AG08396 (cell line): ENCODE measurements at regions not wholly inside any gene's neighbourhood (a gene's known extent, or its start where the extent isn't known, plus 50 kb on each side); places are given as distances from the start of the nearest gene placed in this dataset.
"Not testable (repeated sequence)": the region's sequence is repeated elsewhere in the genome, so short reads cannot be mapped to it uniquely, and the experiment has no call there.

Source experiments
- DNase-seq: peaks from one replicate; pipeline ENCODE4 v3.0.0; 2012; ENCODE audit warnings: low spot score, mixed read lengths

DNA sequence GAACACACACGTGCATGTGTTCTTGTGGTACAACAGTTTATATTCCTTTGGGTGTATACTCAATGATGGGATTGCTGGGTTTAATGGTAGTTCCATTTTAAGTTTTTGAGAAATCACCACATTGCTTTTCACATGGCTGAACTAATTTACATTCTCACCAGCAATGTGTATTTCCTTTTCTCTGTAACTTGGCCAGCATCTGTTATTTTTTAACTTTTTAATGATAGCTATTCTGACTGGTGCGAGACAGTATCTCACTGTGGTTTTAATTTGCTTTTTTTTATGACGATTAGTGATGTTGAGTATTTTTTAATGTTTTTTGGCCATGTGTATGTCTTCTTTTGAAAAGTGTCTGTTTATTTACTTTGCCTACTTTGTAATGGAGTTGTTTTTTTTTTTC lies 256.6 kb downstream of the ZWINT start:
- no peak for DNase-seq

DNA sequence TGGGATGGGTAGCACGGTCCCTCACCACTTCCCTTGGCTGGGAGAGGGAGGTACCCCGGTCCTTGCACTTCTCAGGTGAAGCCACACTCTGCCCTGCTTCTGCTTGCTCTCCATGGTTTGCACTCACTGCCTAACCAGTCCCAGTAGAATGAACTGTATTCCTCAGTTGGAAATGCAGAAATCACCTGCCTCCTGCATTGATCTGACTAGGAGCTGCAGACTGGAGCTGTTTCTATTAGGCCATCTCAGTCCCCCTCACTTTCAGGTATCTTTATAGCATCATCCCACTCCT lies 264.9 kb downstream of the ZWINT start:
- no peak for DNase-seq

DNA sequence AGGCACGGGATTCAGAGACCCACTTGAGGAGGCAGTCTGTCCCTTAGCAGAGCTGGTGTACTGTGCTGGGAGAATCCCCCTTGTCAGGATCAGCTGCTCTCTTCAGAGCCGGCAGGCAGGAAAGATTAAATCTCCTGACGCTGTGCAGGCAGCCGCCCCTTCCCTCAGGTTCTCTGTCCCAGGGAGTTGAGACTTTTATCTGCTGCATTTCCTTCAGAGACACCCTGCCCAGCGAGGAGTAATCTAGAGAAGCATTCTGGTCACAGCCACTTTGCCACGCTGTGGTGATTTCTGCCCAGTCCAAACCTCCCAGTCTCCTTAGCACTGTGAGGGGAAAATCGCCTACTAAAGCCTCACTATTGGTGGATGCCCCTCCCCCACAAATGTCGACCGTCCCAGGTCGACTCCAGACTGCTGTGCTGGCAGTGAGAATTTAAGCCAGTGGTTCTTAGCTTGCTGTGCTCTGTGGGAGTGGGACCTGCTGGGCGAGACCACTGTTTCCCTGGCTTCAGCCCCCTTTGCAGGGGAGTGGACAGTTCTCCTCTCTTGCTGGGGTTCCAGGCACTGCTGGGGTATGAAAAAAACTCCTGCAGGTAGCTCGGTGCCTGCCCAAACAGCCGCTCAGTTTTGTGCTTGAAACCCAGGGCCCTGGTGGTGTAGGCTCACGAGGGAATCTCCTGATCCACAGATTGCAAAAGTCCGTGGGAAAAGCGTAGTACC lies 265.4 kb downstream of the ZWINT start:
- no peak for DNase-seq

DNA sequence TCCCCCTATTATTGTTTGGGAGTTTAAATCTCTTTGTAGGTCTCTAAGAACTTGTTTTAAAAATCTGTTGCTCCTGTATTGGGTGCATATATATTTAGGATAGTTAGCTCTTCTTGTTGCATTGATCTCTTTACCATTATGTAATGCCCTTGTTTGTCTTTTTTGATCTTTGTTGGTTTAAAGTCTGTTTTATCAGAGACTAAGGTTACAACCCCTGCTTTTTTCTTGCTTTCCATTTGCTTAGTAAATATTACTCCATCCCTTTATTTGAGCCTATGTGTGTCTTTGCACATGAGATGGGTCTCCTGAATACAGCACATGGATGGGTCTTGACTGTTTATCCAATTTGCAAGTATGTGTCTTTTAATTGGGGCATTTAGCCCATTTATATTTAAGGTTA lies 267.4 kb downstream of the ZWINT start:
- not testable (repeated sequence) for DNase-seq

DNA sequence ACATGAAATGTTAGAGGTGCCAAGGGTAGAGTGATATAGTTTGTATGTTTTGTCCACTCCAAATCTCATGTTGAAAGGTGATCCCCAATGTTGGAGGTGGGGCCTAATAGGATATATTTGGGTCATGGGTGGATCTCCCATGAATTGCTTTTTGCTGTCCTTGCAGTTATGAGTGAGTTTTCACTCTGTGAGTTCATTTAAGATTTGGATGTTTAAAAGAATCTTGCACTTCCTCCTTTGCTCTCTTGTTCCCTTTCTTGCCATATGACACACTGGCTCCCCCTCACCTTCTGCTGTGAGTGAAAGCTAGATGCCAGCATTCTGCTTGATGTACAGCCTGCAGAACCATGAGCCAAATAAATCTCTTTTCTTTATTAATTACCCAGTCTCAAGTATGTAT lies 269.2 kb downstream of the ZWINT start:
- DNase-seq, result no peak

DNA sequence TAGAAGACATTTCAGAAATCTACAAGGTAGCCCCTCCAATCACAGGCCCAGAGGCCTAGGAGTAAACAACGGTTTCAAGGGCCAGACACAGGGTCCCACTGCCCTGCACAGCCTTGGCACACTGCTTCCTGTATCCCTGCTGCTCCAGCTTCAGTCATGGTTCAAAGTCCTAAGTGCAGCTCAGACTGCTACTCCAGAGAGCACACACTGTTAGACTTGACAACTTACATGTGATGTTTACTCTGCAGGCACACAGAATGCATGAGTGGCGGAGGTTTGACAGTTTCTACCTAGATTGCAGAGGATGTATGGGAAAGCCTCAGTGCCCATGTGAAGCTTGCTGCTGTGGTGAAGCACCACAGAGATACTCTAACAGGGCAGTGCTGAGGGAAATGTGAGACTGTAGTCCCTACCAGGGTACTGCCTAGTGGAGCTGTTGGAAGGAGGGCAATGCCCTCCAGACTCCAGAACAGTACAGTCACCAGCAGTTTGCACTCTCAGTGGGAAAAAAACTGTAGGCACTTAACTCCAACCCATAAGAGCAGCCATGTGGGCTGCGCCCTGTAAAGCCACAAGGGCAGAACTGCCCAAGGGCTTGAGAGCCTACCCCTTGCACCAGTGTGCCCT lies 270.0 kb downstream of the ZWINT start:
- no peak for DNase-seq

DNA sequence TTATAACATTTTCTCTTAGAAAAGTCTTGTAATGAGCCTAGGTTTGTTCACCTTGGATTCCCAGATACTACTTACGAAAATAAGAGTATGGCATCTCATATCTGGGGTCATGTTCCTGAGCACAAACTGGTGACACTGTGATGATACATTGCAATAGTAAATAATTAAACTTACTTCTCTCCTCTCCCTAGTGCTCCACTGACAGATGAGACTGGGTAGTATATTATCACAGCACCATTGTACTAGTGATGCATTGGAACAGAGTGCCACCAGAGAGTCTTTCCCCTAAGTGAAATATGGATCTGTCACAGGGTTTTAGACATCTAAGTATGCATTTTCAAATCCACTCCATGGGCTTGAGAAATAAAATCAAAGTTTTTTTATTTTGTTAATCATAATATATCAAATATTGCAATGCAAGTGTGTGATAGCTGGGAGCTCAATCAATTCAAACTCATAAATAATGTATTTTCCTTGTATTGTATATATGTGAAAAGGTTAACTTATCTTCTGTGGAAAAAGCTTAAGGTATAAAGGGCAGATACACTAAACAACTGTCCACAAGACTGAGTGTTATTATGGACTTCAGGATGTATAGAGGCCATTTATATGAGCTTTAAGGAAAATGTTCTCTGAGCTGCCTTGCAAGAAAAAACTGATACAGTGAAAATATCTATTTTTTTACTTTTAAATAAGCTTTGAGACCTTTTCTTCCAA lies 275.5 kb downstream of the ZWINT start:
- no peak for DNase-seq

DNA sequence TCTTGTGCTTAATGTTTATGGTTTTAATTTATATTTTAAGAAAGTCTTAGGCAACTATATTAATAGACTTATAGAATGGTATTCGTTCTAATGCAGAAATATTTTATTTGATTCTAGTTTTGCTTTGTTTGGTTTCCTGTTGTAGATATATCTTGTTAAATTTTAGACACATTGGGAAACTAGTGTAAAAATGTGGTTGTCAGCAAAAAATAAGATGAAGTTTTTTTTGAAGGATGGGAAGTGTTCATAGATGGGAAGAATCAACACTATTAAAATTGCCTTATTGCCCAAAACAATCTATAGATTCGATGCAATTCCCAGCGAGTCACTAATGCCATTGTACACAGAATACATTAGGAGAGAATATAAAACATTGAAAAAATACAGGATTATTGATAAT lies 278.9 kb downstream of the ZWINT start:
- DNase-seq, result no peak

DNA sequence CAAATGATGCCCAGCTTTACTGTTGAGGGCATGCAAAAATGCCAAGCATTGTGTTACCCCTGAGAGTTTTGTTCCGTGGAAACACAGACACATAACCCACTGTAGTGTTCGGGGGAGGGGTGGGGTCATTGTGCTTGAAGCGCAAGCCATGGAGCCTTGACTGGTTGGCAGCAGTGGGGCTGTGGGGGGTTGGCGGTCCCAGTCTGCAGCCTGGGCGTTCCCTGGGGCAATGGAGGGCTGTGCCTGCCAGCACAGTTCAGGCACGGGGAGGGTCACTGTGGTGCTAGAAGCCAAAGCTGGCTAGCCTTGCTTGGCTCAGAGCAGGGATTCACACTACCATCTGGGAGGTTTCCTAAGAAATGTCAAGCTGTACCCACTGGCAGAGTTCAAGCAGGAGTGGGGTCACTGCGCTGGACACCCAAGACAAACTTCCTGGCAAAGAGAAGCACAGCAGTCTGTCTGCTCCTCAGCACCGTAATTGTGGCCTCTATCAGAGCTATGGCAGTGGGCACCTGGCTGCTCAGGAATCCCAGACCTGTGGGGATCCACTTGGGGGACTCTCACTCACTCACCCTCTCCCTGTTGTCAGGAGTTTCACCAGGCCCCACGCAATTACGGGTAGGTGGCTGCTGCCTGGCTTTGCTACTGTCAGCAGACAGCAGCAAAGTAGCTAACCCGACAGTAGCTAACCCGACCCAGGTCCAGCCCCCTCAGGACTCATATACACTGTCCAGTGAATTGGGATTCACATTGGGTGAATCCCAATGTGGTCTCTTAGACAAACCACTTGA lies 292.4 kb downstream of the ZWINT start:
- no peak for DNase-seq

DNA sequence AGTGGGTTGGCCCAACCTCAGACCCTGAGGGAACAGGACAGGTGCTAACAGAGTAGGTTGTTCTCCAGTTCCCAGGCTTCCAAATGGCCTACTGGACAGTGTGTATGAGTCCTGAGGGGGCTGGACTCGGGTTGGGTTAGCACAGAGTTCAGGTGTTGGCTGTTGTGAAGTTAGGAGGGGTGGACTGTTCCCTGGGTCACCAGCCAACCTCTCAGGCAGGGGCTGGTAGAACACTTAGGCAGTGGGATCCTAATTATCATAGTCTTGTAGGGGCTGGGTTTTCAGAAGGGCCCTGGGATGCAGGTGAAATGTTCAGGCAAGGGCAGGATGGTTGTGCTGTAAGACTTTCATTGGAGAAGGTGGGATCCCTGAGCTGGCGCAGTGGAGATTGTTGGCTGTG lies 293.0 kb downstream of the ZWINT start:
- DNase-seq, result no peak

DNA sequence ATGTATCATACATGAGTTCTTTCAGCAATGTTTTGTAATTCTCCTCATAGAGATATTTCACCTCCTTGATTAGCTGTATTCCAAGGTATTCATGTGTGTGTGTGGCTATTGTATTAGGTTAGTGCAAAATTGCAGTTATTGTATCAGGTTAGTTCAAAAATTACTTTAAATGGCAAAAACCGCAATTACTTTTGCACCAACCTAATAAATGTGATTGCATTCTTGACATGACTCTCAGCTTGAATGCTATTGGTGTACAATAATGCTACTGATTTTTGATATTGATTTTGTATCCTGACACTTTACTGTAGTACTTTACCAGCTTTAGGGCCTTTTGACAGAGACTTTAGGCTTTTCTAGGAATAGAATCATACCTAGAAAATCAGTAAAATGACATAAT lies 297.4 kb downstream of the ZWINT start:
- DNase-seq, result no peak

DNA sequence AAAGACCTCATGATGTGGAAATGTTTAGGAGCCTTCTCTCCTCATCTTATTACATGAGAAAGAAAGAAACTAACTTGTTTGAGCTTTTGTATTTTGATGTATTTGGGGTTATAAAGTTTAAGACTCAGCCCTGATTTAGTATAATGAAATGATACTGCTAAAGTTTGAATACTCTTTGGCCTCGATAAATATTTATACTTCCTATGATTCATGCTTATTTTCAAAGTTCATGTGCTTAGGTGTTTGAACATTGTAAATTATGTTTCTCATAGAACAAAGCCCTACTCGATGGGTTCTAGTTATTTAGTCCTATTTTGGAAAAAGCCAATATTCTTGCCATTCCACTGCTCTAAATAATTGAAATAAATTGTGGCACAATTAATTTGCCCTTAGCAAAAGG lies 303.2 kb downstream of the ZWINT start:
- no peak for DNase-seq

DNA sequence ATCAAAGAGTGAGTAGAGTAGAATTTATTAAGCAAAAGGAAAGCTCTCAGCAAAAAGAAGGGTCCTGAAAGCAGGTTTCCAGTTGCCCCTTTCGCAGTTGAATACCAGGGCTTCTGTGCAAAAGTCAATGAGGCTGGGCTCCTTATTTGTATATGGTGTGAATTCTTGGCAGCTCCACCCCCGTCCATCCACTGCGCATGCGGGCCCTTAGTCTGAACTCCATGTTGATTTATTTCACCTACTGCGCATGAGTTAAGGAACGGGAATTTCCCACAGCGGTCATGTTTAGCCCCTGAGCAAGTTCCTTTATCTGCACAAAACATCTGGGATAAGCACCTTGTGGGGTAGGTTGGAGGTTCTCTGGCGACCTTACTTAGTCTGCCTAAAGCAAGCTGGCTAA lies 325.6 kb downstream of the ZWINT start:
- DNase-seq, result no peak

DNA sequence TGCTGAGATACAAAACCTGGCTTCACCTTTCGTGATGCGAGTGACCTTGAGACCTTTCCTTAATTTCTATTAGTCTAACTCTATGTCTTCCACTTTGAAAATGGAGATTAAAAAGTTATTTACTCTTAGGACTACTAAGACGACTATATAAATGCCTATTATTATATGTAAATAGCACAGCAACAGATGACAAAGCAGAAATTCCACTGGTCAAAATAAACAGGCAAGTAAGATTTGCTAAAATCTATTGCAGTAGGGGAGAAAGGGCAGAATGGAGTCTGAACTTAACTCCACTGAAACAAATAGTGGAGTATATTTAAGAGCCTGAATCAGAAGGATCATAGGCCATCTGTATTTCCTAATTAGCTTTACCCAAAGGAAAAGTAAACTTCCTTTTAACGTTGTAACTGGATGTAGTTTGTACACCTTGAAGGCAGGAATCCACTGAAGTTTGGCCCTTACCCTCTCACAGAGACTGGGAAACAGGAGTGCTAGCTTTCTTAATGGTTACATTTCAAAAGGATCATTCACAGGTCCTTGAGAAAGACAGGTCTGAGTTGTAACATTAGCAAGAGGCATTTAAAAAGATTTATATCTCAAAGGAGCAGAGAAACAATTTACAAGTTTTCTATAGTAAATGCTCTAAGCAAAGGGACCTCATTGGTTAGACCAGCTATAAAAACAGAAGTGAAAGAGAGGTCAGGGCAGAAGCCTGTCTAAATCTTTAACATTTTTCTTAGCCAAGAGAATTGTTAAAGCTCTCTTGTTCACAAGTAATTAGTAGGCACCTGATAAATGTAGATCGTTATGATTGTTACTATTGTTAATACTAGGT lies 332.5 kb downstream of the ZWINT start:
- no peak for DNase-seq

DNA sequence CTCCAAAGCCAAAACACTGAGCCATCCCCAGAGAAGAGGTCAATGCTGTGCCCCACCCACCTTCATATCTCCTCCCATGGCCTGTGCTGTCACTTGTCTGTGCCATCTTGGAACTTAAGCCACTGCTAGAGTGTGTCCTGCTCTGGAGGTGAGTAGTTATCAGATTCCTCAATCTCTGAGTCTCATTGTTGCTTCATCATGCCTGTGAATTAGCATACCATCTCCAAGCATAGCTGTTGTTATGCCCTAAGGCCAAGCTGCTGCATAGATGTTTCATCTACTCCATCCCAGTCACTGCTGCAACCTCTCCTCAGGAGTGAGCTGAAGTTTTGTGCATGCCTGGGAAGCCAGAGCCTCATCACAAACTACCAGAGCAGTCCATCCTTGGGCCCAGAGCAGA lies 349.0 kb downstream of the ZWINT start:
- DNase-seq, result no peak

DNA sequence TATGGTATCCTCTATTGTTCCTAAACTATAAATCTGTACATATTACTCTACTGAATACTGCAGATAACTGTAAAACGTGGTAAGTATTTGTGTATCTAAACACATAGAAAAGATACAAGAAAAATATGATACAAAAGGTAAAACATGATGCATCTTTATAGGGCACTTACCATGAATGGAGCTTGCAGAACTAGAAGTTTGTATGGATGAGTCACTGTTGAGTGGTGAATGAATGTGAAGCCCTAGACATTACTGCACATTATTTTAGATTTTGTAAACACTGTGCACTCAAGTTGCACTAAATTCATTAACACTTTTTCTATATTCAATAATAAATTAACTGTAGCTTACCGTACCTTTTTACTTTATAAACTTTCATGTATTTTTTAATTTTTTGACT lies 357.5 kb downstream of the ZWINT start:
- DNase-seq, result no peak

DNA sequence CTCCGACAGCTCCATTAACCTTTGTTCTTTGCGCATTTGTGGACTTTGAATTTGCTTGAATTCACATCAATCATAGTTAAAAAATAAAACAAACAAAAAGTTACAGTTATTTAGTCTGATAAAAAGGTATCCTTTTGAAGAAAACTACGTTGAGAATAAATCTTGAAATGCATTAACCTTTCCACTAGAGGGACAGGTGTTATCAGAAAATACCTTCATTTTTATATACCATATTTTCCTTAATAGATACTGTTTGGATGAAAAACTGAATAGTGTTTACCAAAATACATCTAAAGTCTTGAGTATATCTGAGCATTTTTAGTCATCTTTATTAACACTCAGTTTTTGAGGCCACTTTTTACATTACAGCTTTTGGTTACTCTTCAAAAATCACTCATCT lies 371.9 kb downstream of the ZWINT start:
- DNase-seq, result no peak

DNA sequence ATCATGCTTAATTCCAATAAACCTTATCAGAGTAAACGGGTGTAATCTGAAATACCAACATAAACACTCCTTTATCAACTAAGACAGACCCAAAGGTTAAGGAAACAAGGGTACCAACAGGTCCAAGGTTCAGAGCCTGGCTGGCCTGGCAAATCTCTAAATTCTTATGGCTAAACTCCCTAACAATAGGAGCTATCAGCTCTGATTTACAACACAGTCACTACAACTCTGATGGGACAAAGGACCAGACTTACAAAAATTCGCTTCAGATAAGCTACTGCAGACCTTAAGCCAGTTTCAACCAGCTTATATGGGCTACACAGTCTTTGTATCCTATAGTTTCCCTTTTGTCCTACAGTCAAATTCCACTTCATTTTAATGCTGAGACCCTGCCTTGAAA lies 381.9 kb downstream of the ZWINT start:
- DNase-seq, result no peak

DNA sequence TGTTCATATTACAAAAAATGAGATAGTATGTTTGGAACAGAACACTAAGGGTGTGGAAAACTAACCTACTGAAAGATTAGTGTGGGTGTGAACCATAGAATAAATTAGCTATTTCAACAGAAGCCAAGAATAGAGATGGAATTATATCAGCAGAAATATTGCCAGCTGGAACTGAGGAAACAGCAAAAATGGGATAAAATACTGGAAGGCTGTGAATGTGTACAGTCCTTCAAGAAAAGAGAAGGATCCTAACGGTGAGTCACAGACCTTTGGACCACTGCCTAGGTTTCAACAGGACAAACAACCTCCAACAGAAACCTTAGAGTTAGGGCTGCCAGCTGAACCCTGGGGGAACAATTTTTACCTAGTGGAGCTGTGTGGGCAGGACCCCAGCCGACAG lies 395.0 kb downstream of the ZWINT start:
- DNase-seq, result no peak

DNA sequence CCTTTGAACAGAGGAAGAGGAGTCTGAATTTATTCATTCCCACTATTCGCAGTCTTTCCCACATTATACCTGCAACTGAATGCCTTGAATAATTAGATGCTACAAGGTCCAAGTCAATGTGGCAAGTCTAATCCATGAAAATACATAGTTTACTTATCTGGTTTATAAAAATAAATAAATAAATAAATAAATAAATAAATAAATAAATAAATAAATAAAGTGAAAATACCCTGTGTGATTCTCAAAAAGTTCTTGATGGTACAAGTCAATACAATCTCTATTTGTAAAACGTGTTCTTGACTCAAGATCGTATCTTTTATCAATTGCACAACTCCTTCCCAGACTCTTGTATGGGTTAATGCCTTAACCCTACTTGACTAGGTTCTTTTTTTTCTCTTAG lies 417.7 kb downstream of the ZWINT start:
- DNase-seq, result no peak

DNA sequence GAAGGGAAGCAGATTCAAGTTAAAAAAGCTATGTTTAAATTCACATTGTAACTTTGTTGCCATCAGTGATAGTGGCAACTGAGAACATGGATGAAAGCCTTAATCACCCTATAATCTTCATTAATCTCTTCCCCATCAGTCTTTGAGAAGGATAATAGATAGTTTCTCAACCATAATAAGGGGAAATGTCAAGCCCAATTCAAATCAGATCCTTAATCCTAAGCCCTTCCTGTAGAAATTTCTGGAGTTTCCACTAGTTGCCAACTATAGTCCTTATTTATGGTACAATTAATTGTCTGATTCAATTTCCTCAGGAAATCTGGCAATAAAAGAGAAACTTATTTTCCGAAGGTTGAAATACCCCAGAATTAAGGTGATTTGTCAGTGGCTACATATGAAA lies 431.8 kb downstream of the ZWINT start:
- DNase-seq, result no peak
